CD4-positive, alpha-beta memory T cell (primary cell): ENCODE measurements at regions not wholly inside any gene's neighbourhood (a gene's known extent, or its start where the extent isn't known, plus 50 kb on each side); places are given as distances from the start of the nearest gene placed in this dataset.

Source experiments
- CTCF ChIA-PET: fragments of 350-600 bp; sonication (Branson Sonifier 250); formaldehyde crosslinking; loops from one replicate; lab custom pipeline; 2021; ENCODE audit warnings: inconsistent platforms; ENCODE audit not compliant: partially characterized antibody; lab: Charles Lee
- POLR2A ChIA-PET: fragments of 350-600 bp; sonication (Branson Sonifier 250); formaldehyde crosslinking; loops from one replicate; lab custom pipeline; 2021; ENCODE audit not compliant: partially characterized antibody; lab: Charles Lee
- DNase-seq, 5 donors: peaks; one replicate each; pipeline versions ENCODE4 v3.0.0 to v3.0.0-alpha.2; 2020 to 2022; ENCODE audit warnings: mixed read lengths in 1 of 5
- H3K27ac ChIP-seq: one replicate; pipeline ENCODE4 v1.7.0; 2013; ENCODE audit warnings: low read depth, low read length
- H3K27me3 ChIP-seq: 2 replicates; pipeline ENCODE4 v1.7.0; 2013; ENCODE audit warnings: mild to moderate bottlenecking, low read length, moderate library complexity; ENCODE audit not compliant: insufficient read depth
- H3K36me3 ChIP-seq: 2 replicates; pipeline ENCODE4 v1.7.0; 2013; ENCODE audit warnings: mild to moderate bottlenecking, low read length, moderate library complexity; ENCODE audit not compliant: insufficient read depth
- H3K4me1 ChIP-seq: 2 replicates; pipeline ENCODE4 v1.7.0; 2013; ENCODE audit warnings: mild to moderate bottlenecking, low read length, moderate library complexity; ENCODE audit not compliant: insufficient read depth
- H3K4me3 ChIP-seq, 2 donors: one replicate each; pipeline ENCODE4 v1.7.0; 2013; ENCODE audit warnings: low read length in 2 of 2, mild to moderate bottlenecking in 1 of 2
- H3K9me3 ChIP-seq, 2 donors: one replicate each; pipeline ENCODE4 v1.7.0; 2013; ENCODE audit warnings: low read length in 2 of 2, control low read depth in 1 of 2; ENCODE audit not compliant: control insufficient read depth in 1 of 2
- H3K27ac Mint-ChIP-seq, 7 donors: one replicate each; pipeline ENCODE4 v1.8.0; 2020 to 2021; ENCODE audit warnings: mixed read lengths in 7 of 7, mild to moderate bottlenecking in 6 of 7, inconsistent platforms in 3 of 7, moderate library complexity in 3 of 7
- H3K27me3 Mint-ChIP-seq, 2 donors: one replicate each; pipeline ENCODE4 v1.8.0; 2020 to 2021; ENCODE audit warnings: mixed read lengths in 2 of 2
- H3K36me3 Mint-ChIP-seq, 2 donors: one replicate each; pipeline ENCODE4 v1.8.0; 2020 to 2021; ENCODE audit warnings: mixed read lengths in 2 of 2, inconsistent platforms in 1 of 2, mild to moderate bottlenecking in 1 of 2
- H3K4me1 Mint-ChIP-seq, 4 donors: one replicate each; pipeline ENCODE4 v1.8.0; 2020 to 2021; ENCODE audit warnings: mixed read lengths in 4 of 4, mild to moderate bottlenecking in 1 of 4
- H3K4me3 Mint-ChIP-seq, 8 donors: one replicate each; pipeline ENCODE4 v1.8.0; 2020 to 2021; ENCODE audit warnings: mixed read lengths in 8 of 8, mild to moderate bottlenecking in 7 of 8, moderate library complexity in 6 of 8, inconsistent platforms in 3 of 8
- H3K9me3 Mint-ChIP-seq, 8 donors: one replicate each; pipeline ENCODE4 v1.8.0; 2020 to 2021; ENCODE audit warnings: mixed read lengths in 8 of 8, mild to moderate bottlenecking in 5 of 8, inconsistent platforms in 3 of 8, moderate library complexity in 1 of 8
- intact Hi-C: fragments of 100-400 bp; cut with micrococcal nuclease; formaldehyde crosslinking; loops from one replicate; pipeline ENCODE4 v1.15.1; 2023

DNA sequence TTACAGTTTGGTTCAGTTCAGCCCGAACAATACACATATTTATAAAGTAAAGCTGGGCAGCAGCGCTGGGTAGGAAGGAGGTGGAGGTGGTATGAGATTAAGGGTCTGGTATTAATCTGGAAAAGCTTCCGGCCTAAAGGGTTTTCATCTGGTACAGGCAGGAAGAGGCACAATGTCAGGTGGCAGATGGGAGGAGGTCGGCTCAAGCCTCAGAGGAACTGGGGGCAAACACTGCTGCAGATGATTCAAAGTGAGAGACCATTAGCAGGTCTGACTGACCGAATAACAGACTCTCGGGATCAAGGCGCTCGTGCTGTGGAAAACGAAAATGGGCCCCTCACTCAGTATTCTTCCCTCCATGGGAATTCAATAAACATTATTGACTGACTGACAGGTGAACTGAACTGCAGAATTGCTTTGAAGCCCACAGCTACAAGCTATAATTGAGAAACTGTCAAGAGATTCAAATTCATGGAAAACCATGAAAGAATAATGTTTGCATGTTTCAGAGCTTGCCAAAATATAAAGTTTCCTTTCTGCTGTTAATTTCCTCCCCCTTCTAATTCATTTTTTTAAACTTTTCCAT lies 75.3 kb downstream of the TMEM167A start:
- no peak overlapping the region for H3K27ac Mint-ChIP-seq
- Histone ChIP-seq H3K27me3 (no peaks in the 10 kb centered on the region), H3K4me1 (no peaks in the 10 kb centered on the region)

DNA sequence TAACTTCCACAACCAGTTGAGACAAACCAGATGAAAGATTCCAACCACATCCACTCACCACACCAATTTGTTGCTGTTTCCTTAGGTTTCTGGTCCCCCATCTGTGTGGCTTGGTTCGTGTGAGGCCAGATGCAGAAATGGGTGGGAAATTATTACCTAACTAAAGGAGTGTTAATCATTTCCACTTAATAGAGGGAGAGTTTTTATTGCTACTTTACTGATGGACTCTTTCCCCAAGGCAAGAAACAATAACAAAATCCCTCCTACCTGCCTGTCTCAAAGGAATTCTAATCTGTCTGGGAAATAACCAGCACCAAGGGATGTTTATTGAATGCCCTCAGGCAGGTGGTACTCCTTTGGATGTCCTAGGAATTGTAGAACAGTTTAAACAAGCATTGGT lies 76.3 kb downstream of the TMEM167A start:
- ChIA-PET CTCF (no interaction called here), POLR2A (no interaction called here)
- H3K9me3 Mint-ChIP-seq: peaks cover 0 to 2% (median 0%) of the 10 kb centered on the region in 8 donors
- H3K27me3 Mint-ChIP-seq: no peaks in the 10 kb centered on the region
- Histone ChIP-seq H3K27me3 (no peaks in the 10 kb centered on the region), H3K4me1 (no peaks in the 10 kb centered on the region), H3K27ac (no peak overlapping the region), H3K4me3 (no peak overlapping the region), H3K36me3 (no peaks in the 10 kb centered on the region), H3K9me3 (no peaks in the 10 kb centered on the region)
- no peak for DNase-seq
- intact Hi-C loops: no loop called here
- no peaks in the 10 kb centered on the region for H3K4me1 Mint-ChIP-seq
- no peak overlapping the region for H3K27ac Mint-ChIP-seq
- no peak overlapping the region for H3K4me3 Mint-ChIP-seq
- H3K36me3 Mint-ChIP-seq: no peaks in the 10 kb centered on the region

More for the DNA sequence above, 75.3 kb downstream of the TMEM167A start:
- Histone ChIP-seq H3K4me3 (no peak overlapping the region), H3K27ac (no peak overlapping the region), H3K36me3 (no peaks in the 10 kb centered on the region), H3K9me3 (no peaks in the 10 kb centered on the region)
- Mint-ChIP-seq H3K36me3 (no peaks in the 10 kb centered on the region), H3K27me3 (peaks cover 0 to 2% of the 10 kb centered on the region in 2 donors), H3K9me3 (peaks cover 0 to 2% (median 0%) of the 10 kb centered on the region in 8 donors), H3K4me3 (no peak overlapping the region), H3K4me1 (no peaks in the 10 kb centered on the region)
- ChIA-PET CTCF (no interaction called here), POLR2A (no interaction called here)
- DNase-seq: no peak
- intact Hi-C loops: no loop called here

DNA sequence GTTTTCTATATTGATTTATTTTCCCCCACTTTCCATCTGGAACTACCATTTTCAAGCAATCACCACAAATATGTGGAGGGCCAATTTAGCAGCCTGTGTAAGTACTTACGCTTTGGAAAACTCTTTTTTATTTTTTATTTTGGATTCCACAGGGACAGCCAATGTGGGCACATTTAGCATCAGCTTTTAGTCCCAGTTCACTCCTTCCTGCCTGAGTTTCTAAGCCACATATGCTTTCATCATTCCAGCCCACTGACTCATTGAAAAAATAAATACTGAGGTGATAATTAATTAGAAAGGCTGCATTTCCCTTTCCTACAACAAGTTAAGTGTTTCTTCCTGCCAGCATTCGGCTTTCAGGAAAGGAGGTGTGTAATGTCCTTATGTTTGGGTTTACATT lies 76.8 kb downstream of the TMEM167A start:
- Histone ChIP-seq H3K27ac (no peak overlapping the region), H3K4me3 (no peak overlapping the region), H3K27me3 (no peaks in the 10 kb centered on the region), H3K36me3 (no peaks in the 10 kb centered on the region), H3K9me3 (no peaks in the 10 kb centered on the region), H3K4me1 (no peaks in the 10 kb centered on the region)
- Mint-ChIP-seq H3K4me3 (no peak overlapping the region), H3K4me1 (no peaks in the 10 kb centered on the region), H3K27me3 (no peaks in the 10 kb centered on the region), H3K9me3 (peaks cover 0 to 2% (median 0%) of the 10 kb centered on the region in 8 donors), H3K36me3 (no peaks in the 10 kb centered on the region), H3K27ac (no peak overlapping the region)
- DNase-seq: no peak
- CTCF ChIA-PET: no interaction called here
- POLR2A ChIA-PET: no interaction called here
- intact Hi-C loops: no loop called here

DNA sequence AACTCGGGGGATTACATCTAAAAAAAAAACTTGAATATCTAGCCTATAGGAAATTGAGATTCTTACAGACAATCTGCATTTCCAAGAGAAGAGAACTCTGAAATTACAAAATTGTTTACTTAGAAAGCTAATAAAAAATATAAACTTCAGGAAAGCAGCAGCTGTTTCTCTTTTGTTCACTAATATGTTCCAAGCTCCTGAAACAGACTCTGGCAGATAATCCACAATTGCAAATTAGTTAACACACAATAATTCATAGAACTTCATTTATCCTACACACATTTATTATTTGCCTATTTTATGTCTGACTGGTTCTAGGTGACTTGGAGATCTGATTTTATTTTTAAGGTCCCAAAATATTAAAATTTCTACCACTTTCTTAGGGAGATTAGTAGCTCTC lies 83.8 kb downstream of the TMEM167A start:
- CTCF ChIA-PET: no interaction called here
- Mint-ChIP-seq H3K9me3 (peaks cover 0 to 2% (median 0%) of the 10 kb centered on the region in 8 donors), H3K4me3 (no peak overlapping the region), H3K27ac (no peak overlapping the region), H3K4me1 (no peaks in the 10 kb centered on the region), H3K36me3 (no peaks in the 10 kb centered on the region), H3K27me3 (peaks cover 1 to 2% of the 10 kb centered on the region in 2 donors)
- Histone ChIP-seq H3K4me1 (no peaks in the 10 kb centered on the region), H3K27me3 (no peaks in the 10 kb centered on the region), H3K36me3 (no peaks in the 10 kb centered on the region), H3K27ac (no peak overlapping the region), H3K4me3 (no peak overlapping the region), H3K9me3 (no peaks in the 10 kb centered on the region)
- intact Hi-C loops: no loop called here
- DNase-seq: no peak
- POLR2A ChIA-PET: no interaction called here

DNA sequence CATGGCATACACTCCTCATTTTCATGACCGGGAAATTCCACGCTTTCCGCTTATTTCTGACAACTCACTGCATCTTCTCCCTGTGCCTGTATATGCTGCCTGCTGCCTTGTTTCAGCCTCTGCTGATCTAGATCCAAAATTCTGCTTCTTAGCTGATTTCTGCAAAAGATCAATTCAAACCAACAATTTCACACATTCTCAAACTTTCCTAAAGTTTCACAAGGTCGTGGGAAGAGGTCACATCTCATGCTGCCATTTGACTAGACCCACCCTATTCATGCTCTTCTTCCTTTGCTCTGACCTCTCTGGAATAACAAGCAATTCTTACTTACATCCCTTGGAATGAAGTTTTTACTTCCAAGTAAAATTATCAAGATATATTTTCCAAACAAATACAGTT lies 84.5 kb downstream of the TMEM167A start:
- intact Hi-C loops: no loop called here
- Mint-ChIP-seq H3K27ac (no peak overlapping the region), H3K9me3 (no peaks in the 10 kb centered on the region), H3K27me3 (peaks cover 1 to 2% of the 10 kb centered on the region in 2 donors), H3K36me3 (no peaks in the 10 kb centered on the region), H3K4me1 (no peaks in the 10 kb centered on the region), H3K4me3 (no peak overlapping the region)
- H3K36me3 ChIP-seq: no peaks in the 10 kb centered on the region
- no peak overlapping the region for H3K27ac ChIP-seq
- CTCF ChIA-PET: no interaction called here
- no peaks in the 10 kb centered on the region for H3K9me3 ChIP-seq
- POLR2A ChIA-PET: no interaction called here
- no peak overlapping the region for H3K4me3 ChIP-seq
- DNase-seq: no peak
- no peaks in the 10 kb centered on the region for H3K4me1 ChIP-seq
- no peaks in the 10 kb centered on the region for H3K27me3 ChIP-seq

DNA sequence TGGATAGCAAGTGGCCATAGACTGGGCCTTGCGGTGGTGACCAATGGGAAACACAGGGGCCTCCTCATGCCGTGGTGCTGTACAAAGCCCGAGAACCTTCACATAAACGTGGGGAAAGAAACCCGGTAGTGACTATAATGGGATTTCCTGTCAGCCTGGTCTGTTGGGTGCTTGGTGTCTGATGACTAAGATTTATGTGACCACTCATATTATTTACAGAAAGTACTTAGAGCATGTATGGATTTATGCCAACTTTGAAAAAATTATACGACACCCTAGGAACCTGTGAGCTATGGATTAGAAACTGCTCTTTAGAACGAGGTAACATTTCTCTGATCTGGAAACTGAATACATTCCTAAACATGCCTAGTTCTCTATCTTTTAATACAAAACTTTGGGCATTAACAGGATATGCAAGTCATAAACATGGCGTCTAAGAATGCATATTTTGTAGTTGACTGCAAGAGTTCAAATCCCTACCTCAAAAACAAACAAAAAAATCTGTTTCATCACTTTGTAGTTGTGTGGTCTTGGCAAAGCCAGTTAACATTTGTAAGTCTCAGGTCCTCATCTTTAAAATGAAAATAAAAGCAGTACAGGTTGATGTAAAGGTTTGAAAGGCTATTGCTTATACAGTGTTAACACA lies 85.4 kb downstream of the TMEM167A start:
- Mint-ChIP-seq H3K4me3 (no peak overlapping the region), H3K36me3 (no peaks in the 10 kb centered on the region), H3K9me3 (no peaks in the 10 kb centered on the region), H3K4me1 (no peaks in the 10 kb centered on the region), H3K27ac (no peak overlapping the region), H3K27me3 (peaks cover 1 to 4% of the 10 kb centered on the region in 2 donors)
- Histone ChIP-seq H3K4me3 (no peak overlapping the region), H3K27ac (no peak overlapping the region), H3K27me3 (no peaks in the 10 kb centered on the region), H3K4me1 (no peaks in the 10 kb centered on the region), H3K9me3 (no peaks in the 10 kb centered on the region), H3K36me3 (no peaks in the 10 kb centered on the region)
- CTCF ChIA-PET: no interaction called here
- POLR2A ChIA-PET: no interaction called here
- intact Hi-C loops: no loop called here
- DNase-seq: no peak

DNA sequence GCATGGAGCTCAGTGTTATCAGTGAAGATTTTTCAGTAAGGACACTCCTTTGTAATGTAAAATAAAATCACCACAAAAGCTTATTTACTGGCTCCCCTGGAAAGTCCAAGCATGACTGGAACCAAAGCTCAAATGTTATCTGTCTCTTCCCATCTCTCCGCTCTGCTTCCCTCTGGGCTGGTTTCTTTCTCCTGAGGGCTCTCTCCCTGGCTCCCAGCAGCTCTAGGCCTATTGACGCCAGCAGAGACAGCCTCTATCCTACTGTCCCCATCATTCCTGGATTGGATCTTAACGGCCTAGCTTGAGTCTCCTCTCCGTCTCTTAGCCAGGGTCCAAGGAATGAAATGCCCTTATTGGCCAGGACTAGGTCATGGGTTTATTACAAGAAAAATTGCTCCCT lies 86.1 kb downstream of the TMEM167A start:
- Mint-ChIP-seq H3K9me3 (no peaks in the 10 kb centered on the region), H3K4me3 (no peak overlapping the region), H3K36me3 (no peaks in the 10 kb centered on the region), H3K27ac (no peak overlapping the region), H3K27me3 (peaks cover 1 to 4% of the 10 kb centered on the region in 2 donors), H3K4me1 (no peaks in the 10 kb centered on the region)
- CTCF ChIA-PET: no interaction called here
- Histone ChIP-seq H3K4me1 (no peaks in the 10 kb centered on the region), H3K27ac (no peak overlapping the region), H3K4me3 (no peak overlapping the region), H3K9me3 (no peaks in the 10 kb centered on the region), H3K36me3 (no peaks in the 10 kb centered on the region), H3K27me3 (no peaks in the 10 kb centered on the region)
- intact Hi-C loops: no loop called here
- POLR2A ChIA-PET: no interaction called here
- no peak for DNase-seq
